HEK293 (cell line): ENCODE measurements at regions not wholly inside any gene's neighbourhood (a gene's known extent, or its start where the extent isn't known, plus 50 kb on each side); places are given as distances from the start of the nearest gene placed in this dataset.

ENCODE experiments used
- CTCF ChIA-PET: fragments of 350-600 bp; formaldehyde crosslinking; extraction: SDS; loops from one replicate; lab custom pipeline; 2021; ENCODE audit warnings: antibody characterized with exemption; lab: Yijun Ruan, JAX
- POLR2A ChIA-PET: fragments of 300-600 bp; formaldehyde crosslinking; extraction: SDS; loops from one replicate; lab custom pipeline; 2020; ENCODE audit warnings: antibody characterized with exemption, inconsistent platforms; lab: Yijun Ruan, JAX
- H3K27ac ChIP-seq: fragments of 200-500 bp; sonication (Bioruptor generic); 2 replicates; pipeline ENCODE4 v1.5.1; 2014; ENCODE audit warnings: low read depth, low read length, control low read depth, inconsistent platforms; ENCODE audit errors: extremely low read depth
- H3K36me3 ChIP-seq, 2 experiments: fragments of 200-500 bp in 1 of 2; sonication (Bioruptor generic) in 1 of 2; 1 replicate in 1 of 2; 2 replicates in 1 of 2; pipeline ENCODE4 v1.5.1; 2014 to 2017; ENCODE audit warnings: inconsistent platforms in 2 of 2, low read length in 2 of 2; ENCODE audit not compliant: control insufficient read depth in 2 of 2, insufficient read depth in 1 of 2
- H3K4me1 ChIP-seq: fragments of 200-500 bp; sonication (Bioruptor generic); 2 replicates; pipeline ENCODE4 v1.5.1; 2014; ENCODE audit warnings: mild to moderate bottlenecking, low read length, inconsistent platforms; ENCODE audit not compliant: control insufficient read depth, insufficient read depth
- H3K4me3 ChIP-seq: 2 replicates; pipeline ENCODE4 v1.5.1; 2011; ENCODE audit warnings: low read depth, mild to moderate bottlenecking, control low read depth, low read length, moderate library complexity
- H3K9me3 ChIP-seq: fragments of 200-500 bp; sonication (Bioruptor generic); 2 replicates; pipeline ENCODE4 v1.5.1; 2014; ENCODE audit warnings: low read depth, low read length, inconsistent platforms; ENCODE audit not compliant: control insufficient read depth, insufficient read depth
- AEBP2 ChIP-seq: fragments of 450-650 bp; formaldehyde crosslinking; IDR thresholded peaks from 2 replicates; pipeline ENCODE4 v1.5.1; 2016; ENCODE audit warnings: missing biosample characterization, missing genetic modification characterization, borderline replicate concordance
- ATF2 ChIP-seq: fragments of 450-650 bp; formaldehyde crosslinking; IDR thresholded peaks from 2 replicates; pipeline ENCODE4 v1.5.1; 2016; ENCODE audit warnings: missing biosample characterization, missing genetic modification characterization, low read depth
- GLI2 ChIP-seq: fragments of 450-650 bp; formaldehyde crosslinking; IDR thresholded peaks from 2 replicates; pipeline ENCODE4; 2017; ENCODE audit warnings: missing biosample characterization, missing genetic modification characterization, low read depth, borderline replicate concordance
- GLIS1 ChIP-seq: fragments of 450-650 bp; formaldehyde crosslinking; IDR thresholded peaks from 2 replicates; pipeline ENCODE4 v1.5.1; 2016; ENCODE audit warnings: missing biosample characterization, missing genetic modification characterization
- GLIS2 ChIP-seq: fragments of 450-650 bp; formaldehyde crosslinking; IDR thresholded peaks from 2 replicates; pipeline ENCODE4 v1.5.1; 2016; ENCODE audit warnings: missing biosample characterization, missing genetic modification characterization
- PRDM4 ChIP-seq: fragments of 450-650 bp; formaldehyde crosslinking; IDR thresholded peaks from 2 replicates; pipeline ENCODE4 v1.5.1; 2017; ENCODE audit warnings: missing biosample characterization, missing genetic modification characterization
- REST ChIP-seq: fragments of 450-650 bp; formaldehyde crosslinking; IDR thresholded peaks from 2 replicates; pipeline ENCODE4 v1.5.1; 2016; ENCODE audit warnings: missing biosample characterization, missing genetic modification characterization
- ZBTB7A ChIP-seq: fragments of 450-650 bp; formaldehyde crosslinking; IDR thresholded peaks from 2 replicates; pipeline ENCODE4 v1.5.1; 2016; ENCODE audit warnings: low read depth, missing biosample characterization, missing genetic modification characterization
- ZNF133 ChIP-seq: fragments of 450-650 bp; formaldehyde crosslinking; IDR thresholded peaks from 2 replicates; pipeline ENCODE4 v1.5.1; 2016; ENCODE audit warnings: missing biosample characterization, missing genetic modification characterization
- ZNF223 ChIP-seq: fragments of 450-650 bp; formaldehyde crosslinking; IDR thresholded peaks from 2 replicates; pipeline ENCODE4 v1.5.1; 2016; ENCODE audit warnings: missing biosample characterization, missing genetic modification characterization
- ZNF24 ChIP-seq: fragments of 450-650 bp; formaldehyde crosslinking; IDR thresholded peaks from 2 replicates; pipeline ENCODE4 v1.5.1; 2016; ENCODE audit warnings: missing biosample characterization, missing genetic modification characterization
- ZNF280D ChIP-seq: fragments of 450-650 bp; formaldehyde crosslinking; IDR thresholded peaks from 2 replicates; pipeline ENCODE4 v1.5.1; 2016; ENCODE audit warnings: missing biosample characterization, missing genetic modification characterization
- ZNF398 ChIP-seq: fragments of 450-650 bp; formaldehyde crosslinking; IDR thresholded peaks from 2 replicates; pipeline ENCODE4 v1.5.1; 2017; ENCODE audit warnings: missing biosample characterization, missing genetic modification characterization
- ZNF560 ChIP-seq: fragments of 450-650 bp; formaldehyde crosslinking; IDR thresholded peaks from 2 replicates; pipeline ENCODE4 v1.5.1; 2017; ENCODE audit warnings: missing biosample characterization, missing genetic modification characterization, borderline replicate concordance
- ZNF561 ChIP-seq: fragments of 450-650 bp; IDR thresholded peaks from 2 replicates; pipeline ENCODE4 v1.5.1; 2018; ENCODE audit warnings: missing biosample characterization, missing genetic modification characterization, borderline replicate concordance
- ZNF571 ChIP-seq: fragments of 450-650 bp; formaldehyde crosslinking; IDR thresholded peaks from 2 replicates; pipeline ENCODE4 v1.5.0; 2017; ENCODE audit warnings: missing biosample characterization, missing genetic modification characterization
- ZNF623 ChIP-seq: fragments of 450-650 bp; formaldehyde crosslinking; IDR thresholded peaks from 2 replicates; pipeline ENCODE4 v1.5.1; 2016; ENCODE audit warnings: missing biosample characterization, missing genetic modification characterization
- ZNF664 ChIP-seq: fragments of 450-650 bp; formaldehyde crosslinking; IDR thresholded peaks from 2 replicates; pipeline ENCODE4 v1.5.1; 2016; ENCODE audit warnings: missing biosample characterization, missing genetic modification characterization
- ZSCAN23 ChIP-seq: fragments of 450-650 bp; formaldehyde crosslinking; IDR thresholded peaks from 2 replicates; pipeline ENCODE4 v1.5.1; 2016; ENCODE audit warnings: missing biosample characterization, missing genetic modification characterization

GRCh38 chr6:170172392-170172791, 118.5 kb downstream of the DLL1 start:
- ChIA-PET POLR2A (no interaction called here), CTCF (interaction anchor here (0.5 kb wide), 1 partner anchor 20 kb away, joined by 3 read pairs; no protein-coding TSS in a partner anchor)
- H3K9me3 ChIP-seq: no peaks in the 10 kb centered on the region
- no peak overlapping the region for H3K4me3 ChIP-seq
- TF ChIP-seq ZNF24: no peak
- TF ChIP-seq ZNF664 (tag by site-specific recombination): no peak
- no peak for TF ChIP-seq ZNF623 (tag by site-specific recombination)
- TF ChIP-seq ZNF561 (tag by site-specific recombination): no peak
- no peak for TF ChIP-seq ZNF571 (tag by site-specific recombination)
- no peak for TF ChIP-seq ZBTB7A (tag by site-specific recombination)
- TF ChIP-seq ATF2 (tag by site-specific recombination): no peak
- no peak for TF ChIP-seq GLI2 (tag by site-specific recombination)
- no peak for TF ChIP-seq PRDM4 (tag by site-specific recombination)
- no peak for TF ChIP-seq REST (tag by site-specific recombination)
- H3K27ac ChIP-seq: no peak overlapping the region
- no peaks in the 10 kb centered on the region for H3K36me3 ChIP-seq
- no peaks in the 10 kb centered on the region for H3K4me1 ChIP-seq

- TF ChIP-seq ZNF560 (tag by site-specific recombination): no peak
- TF ChIP-seq ZNF398 (tag by site-specific recombination): no peak
- TF ChIP-seq AEBP2: no peak
- no peak for TF ChIP-seq GLIS1 (tag by site-specific recombination)
- TF ChIP-seq ZSCAN23 (tag by site-specific recombination): no peak
- TF ChIP-seq ZNF280D (tag by site-specific recombination): no peak
- TF ChIP-seq ZNF133 (tag by site-specific recombination): no peak
- TF ChIP-seq GLIS2 (tag by site-specific recombination): no peak
- no peak for TF ChIP-seq ZNF223
- CTCF ChIA-PET: no interaction called here
- no peaks in the 10 kb centered on the region for H3K4me1 ChIP-seq
- no peaks in the 10 kb centered on the region for H3K9me3 ChIP-seq
- POLR2A ChIA-PET: no interaction called here
- H3K36me3 ChIP-seq: no peaks in the 10 kb centered on the region
- H3K4me3 ChIP-seq: no peak overlapping the region
- H3K27ac ChIP-seq: no peak overlapping the region
Observed at GRCh38 chr6:170167657-170168159, 123.2 kb downstream of the DLL1 start.
